ENCODE measurements at regions not wholly inside any gene's neighbourhood (a gene's known extent, or its start where the extent isn't known, plus 50 kb on each side); places are given as distances from the start of the nearest gene placed in this dataset.

GRCh38 chr1:170225781-170226530, 80.2 kb downstream of the NTMT2 start:
- Histone ChIP-seq H3K9me1 (ENCODE audit: control insufficient read depth, insufficient read depth, low read length) (no peaks in the 10 kb centered on the region), H3K4me1 (replicated peaks in 1 of 2; ENCODE audit: control insufficient read depth in 2 of 2, insufficient read depth in 2 of 2, low read length in 2 of 2) (no peaks in the 10 kb centered on the region), H4K20me1 (replicated peaks; ENCODE audit: control insufficient read depth, insufficient read depth, low read length) (no peaks in the 10 kb centered on the region), H3K27ac (ENCODE audit: extremely low read depth, low read depth, low read length) (no peak overlapping the region), H2AFZ (ENCODE audit: low read depth, low read length) (no peak overlapping the region), H3K36me3 (ENCODE audit: control insufficient read depth, insufficient read depth, low read length) (no peaks in the 10 kb centered on the region), H3K27me3 (ENCODE audit: control insufficient read depth in 2 of 2, insufficient read depth in 2 of 2, low read length in 2 of 2) (no peaks in the 10 kb centered on the region), H3K9me3 (replicated peaks; ENCODE audit: control insufficient read depth, insufficient read depth, low read depth, low read length) (no peaks in the 10 kb centered on the region), H3K4me3 (no peak overlapping the region), H3K79me2 (ENCODE audit: control insufficient read depth, insufficient read depth, low read length) (no peaks in the 10 kb centered on the region), H3K4me2 (ENCODE audit: insufficient read depth, low read length) (no peak overlapping the region), H3K9ac (ENCODE audit: insufficient read depth in 1 of 2, low read depth in 2 of 2, low read length in 2 of 2) (no peak overlapping the region)
- 0% methylated on average over 2 of the region's 2 CpGs for WGBS (ENCODE audit: insufficient coverage, low coverage, missing lambda C conversion rate)
- DNase-seq (ENCODE audit: extremely low read depth in 1 of 4, low spot score in 3 of 4), result no peak
- no peak for ATAC-seq
- ChIA-PET POLR2A (no interaction called here), CTCF (ENCODE audit: low intra/inter-chr PET ratio) (no interaction called here)
- in situ Hi-C loops (cut with MboI), result no loop called here
- intact Hi-C loops (cut with micrococcal nuclease), result no loop called here
- FAIRE-seq, result no peak
- BruUV-seq (replicated peaks), result no TSS peak
- TF ChIP-seq NR2C1 (IDR thresholded peaks at IDR 0.05), result no peak
- no peak for TF ChIP-seq NR2C1 (tag; IDR thresholded peaks at IDR 0.05)
- TF ChIP-seq RCOR1 (IDR thresholded peaks at IDR 0.05; ENCODE audit: borderline replicate concordance in 1 of 2, low read depth in 2 of 2, low read length in 2 of 2), result no peak
- no peak for TF ChIP-seq TRIM25 (IDR thresholded peaks at IDR 0.05; ENCODE audit: borderline replicate concordance)
- TF ChIP-seq ZBTB2 (IDR thresholded peaks at IDR 0.05), result no peak
- no peak for TF ChIP-seq ZC3H4 (CRISPR knock-in tag; IDR thresholded peaks at IDR 0.05; ENCODE audit: borderline replicate concordance)
- no peak for TF ChIP-seq RNF2 (IDR thresholded peaks at IDR 0.05)
- no peak for TF ChIP-seq USF2 (CRISPR knock-in tag; IDR thresholded peaks at IDR 0.05)
- TF ChIP-seq PPARD (CRISPR knock-in tag; IDR thresholded peaks at IDR 0.05), result no peak
- TF ChIP-seq ZKSCAN3 (CRISPR knock-in tag; IDR thresholded peaks at IDR 0.05), result no peak
- no peak for TF ChIP-seq ZMIZ1 (IDR thresholded peaks at IDR 0.05; ENCODE audit: low read depth in 2 of 2, low read length in 2 of 2)
- TF ChIP-seq YY1 (IDR thresholded peaks at IDR 0.05; ENCODE audit: borderline replicate concordance in 1 of 3, control insufficient read depth in 1 of 3, extremely low read depth in 1 of 3, insufficient read depth in 3 of 3, insufficient read length in 1 of 3, insufficient replicate concordance in 2 of 3, low read depth in 1 of 3, low read length in 2 of 3), result no peak
